ENCODE measurements at regions not wholly inside any gene's neighbourhood (a gene's known extent, or its start where the extent isn't known, plus 50 kb on each side); places are given as distances from the start of the nearest gene placed in this dataset.

DNA sequence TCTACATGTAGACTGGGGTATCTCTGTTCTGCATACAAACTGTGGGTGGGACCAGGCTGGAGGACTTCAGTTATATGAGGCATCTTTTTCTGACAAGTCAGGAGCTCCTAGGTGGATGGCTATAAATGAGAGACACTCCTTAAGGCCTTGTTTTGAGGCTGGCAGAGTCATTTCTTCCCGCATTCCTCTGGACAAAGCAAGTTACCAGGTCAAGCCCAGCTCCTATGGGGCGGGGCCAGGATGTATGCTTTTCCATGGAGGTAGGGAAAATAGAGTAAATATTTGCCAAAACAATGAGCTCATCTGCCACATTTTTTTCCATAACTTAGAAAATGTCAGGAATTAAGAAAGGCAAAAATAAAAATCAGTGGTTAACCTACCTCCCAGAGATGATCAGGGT, 283.4 kb downstream of the GPR37 start:
- H3K27me3 ChIP-seq (ENCODE audit: insufficient read depth, low read length): no peaks in the 10 kb centered on the region
- TF ChIP-seq, protein P1, sequence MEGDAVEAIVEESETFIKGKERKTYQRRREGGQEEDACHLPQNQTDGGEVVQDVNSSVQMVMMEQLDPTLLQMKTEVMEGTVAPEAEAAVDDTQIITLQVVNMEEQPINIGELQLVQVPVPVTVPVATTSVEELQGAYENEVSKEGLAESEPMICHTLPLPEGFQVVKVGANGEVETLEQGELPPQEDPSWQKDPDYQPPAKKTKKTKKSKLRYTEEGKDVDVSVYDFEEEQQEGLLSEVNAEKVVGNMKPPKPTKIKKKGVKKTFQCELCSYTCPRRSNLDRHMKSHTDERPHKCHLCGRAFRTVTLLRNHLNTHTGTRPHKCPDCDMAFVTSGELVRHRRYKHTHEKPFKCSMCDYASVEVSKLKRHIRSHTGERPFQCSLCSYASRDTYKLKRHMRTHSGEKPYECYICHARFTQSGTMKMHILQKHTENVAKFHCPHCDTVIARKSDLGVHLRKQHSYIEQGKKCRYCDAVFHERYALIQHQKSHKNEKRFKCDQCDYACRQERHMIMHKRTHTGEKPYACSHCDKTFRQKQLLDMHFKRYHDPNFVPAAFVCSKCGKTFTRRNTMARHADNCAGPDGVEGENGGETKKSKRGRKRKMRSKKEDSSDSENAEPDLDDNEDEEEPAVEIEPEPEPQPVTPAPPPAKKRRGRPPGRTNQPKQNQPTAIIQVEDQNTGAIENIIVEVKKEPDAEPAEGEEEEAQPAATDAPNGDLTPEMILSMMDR (IDR thresholded peaks at IDR 0.05; ENCODE audit: low read length): no peak
- no peak for TF ChIP-seq EZH2 (IDR thresholded peaks at IDR 0.05; ENCODE audit: borderline replicate concordance, low read length)
- H4K20me1 ChIP-seq (ENCODE audit: insufficient read depth, low read length): no peaks in the 10 kb centered on the region
- no peak overlapping the region for H2AFZ ChIP-seq (ENCODE audit: low read length)
- no peaks in the 10 kb centered on the region for H3F3A ChIP-seq (ENCODE audit: insufficient read depth, low read length)
- no peak overlapping the region for H3K27ac ChIP-seq (ENCODE audit: low read depth, low read length, poor library complexity, severe bottlenecking)
- no peak overlapping the region for H3K9ac ChIP-seq (ENCODE audit: low read length)
- no peaks in the 10 kb centered on the region for H3K4me1 ChIP-seq (ENCODE audit: insufficient read depth, low read length, severe bottlenecking)
- no peaks in the 10 kb centered on the region for H3K9me2 ChIP-seq (ENCODE audit: low read depth, low read length)
- no peaks in the 10 kb centered on the region for H3K79me2 ChIP-seq (ENCODE audit: insufficient read depth, low read length)
- no peaks in the 10 kb centered on the region for H3K36me3 ChIP-seq (ENCODE audit: insufficient read depth, low read length)
- no peak overlapping the region for H3K4me3 ChIP-seq (ENCODE audit: low read depth, low read length, poor library complexity, severe bottlenecking)
- H3K9me3 ChIP-seq (ENCODE audit: low read length): no peaks in the 10 kb centered on the region
- H3K4me2 ChIP-seq (ENCODE audit: low read length): no peak overlapping the region

DNA sequence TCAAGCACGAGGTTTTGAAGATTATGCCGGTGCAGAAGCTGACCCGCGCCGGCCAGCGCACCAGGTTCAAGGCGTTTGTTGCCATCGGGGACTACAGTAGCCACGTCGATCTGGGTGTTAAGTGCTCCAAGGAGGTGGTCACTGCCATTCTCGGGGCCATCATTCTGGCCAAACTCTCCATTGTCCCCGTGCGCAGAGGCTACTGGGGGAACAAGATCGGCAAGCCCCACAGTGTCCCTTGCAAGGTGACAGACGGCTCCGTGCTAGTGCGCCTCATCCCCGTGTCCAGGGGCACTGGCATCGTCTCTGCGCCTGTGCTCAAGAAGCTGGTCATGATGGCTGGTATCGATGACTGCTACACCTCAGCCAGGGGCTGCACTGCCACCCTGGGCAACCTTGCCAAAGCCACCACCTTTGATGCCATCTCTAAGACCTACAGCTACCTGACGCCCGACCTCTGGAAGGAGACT, 284.7 kb downstream of the GPR37 start:
- no peaks in the 10 kb centered on the region for H3F3A ChIP-seq (ENCODE audit: insufficient read depth, low read length)
- TF ChIP-seq, protein P1 (IDR thresholded peaks at IDR 0.05; ENCODE audit: low read length): no peak
- TF ChIP-seq EZH2 (IDR thresholded peaks at IDR 0.05; ENCODE audit: borderline replicate concordance, low read length): no peak
- H3K9ac ChIP-seq (ENCODE audit: low read length): no peak overlapping the region
- no peaks in the 10 kb centered on the region for H3K79me2 ChIP-seq (ENCODE audit: insufficient read depth, low read length)
- no peak overlapping the region for H2AFZ ChIP-seq (ENCODE audit: low read length)
- H3K4me1 ChIP-seq (ENCODE audit: insufficient read depth, low read length, severe bottlenecking): no peaks in the 10 kb centered on the region
- H3K27me3 ChIP-seq (ENCODE audit: insufficient read depth, low read length): no peaks in the 10 kb centered on the region
- no peaks in the 10 kb centered on the region for H3K36me3 ChIP-seq (ENCODE audit: insufficient read depth, low read length)
- H3K27ac ChIP-seq (ENCODE audit: low read depth, low read length, poor library complexity, severe bottlenecking): no peak overlapping the region
- no peaks in the 10 kb centered on the region for H3K9me2 ChIP-seq (ENCODE audit: low read depth, low read length)
- no peak overlapping the region for H3K4me2 ChIP-seq (ENCODE audit: low read length)
- H3K9me3 ChIP-seq (ENCODE audit: low read length): no peaks in the 10 kb centered on the region
- H3K4me3 ChIP-seq (ENCODE audit: low read depth, low read length, poor library complexity, severe bottlenecking): no peak overlapping the region
- no peaks in the 10 kb centered on the region for H4K20me1 ChIP-seq (ENCODE audit: insufficient read depth, low read length)

GRCh38 chr7:124480036-124480820, 285.4 kb downstream of the GPR37 start:
- Histone ChIP-seq H3K79me2 (ENCODE audit: insufficient read depth, low read length) (no peaks in the 10 kb centered on the region), H3K9me3 (ENCODE audit: low read length) (no peaks in the 10 kb centered on the region), H3K4me1 (ENCODE audit: insufficient read depth, low read length, severe bottlenecking) (no peaks in the 10 kb centered on the region), H4K20me1 (ENCODE audit: insufficient read depth, low read length) (no peaks in the 10 kb centered on the region), H3K9ac (ENCODE audit: low read length) (no peak overlapping the region), H2AFZ (ENCODE audit: low read length) (no peak overlapping the region), H3K4me2 (ENCODE audit: low read length) (no peak overlapping the region), H3F3A (ENCODE audit: insufficient read depth, low read length) (no peaks in the 10 kb centered on the region), H3K4me3 (ENCODE audit: low read depth, low read length, poor library complexity, severe bottlenecking) (no peak overlapping the region), H3K9me2 (ENCODE audit: low read depth, low read length) (no peaks in the 10 kb centered on the region), H3K36me3 (ENCODE audit: insufficient read depth, low read length) (no peaks in the 10 kb centered on the region), H3K27ac (ENCODE audit: low read depth, low read length, poor library complexity, severe bottlenecking) (no peak overlapping the region), H3K27me3 (ENCODE audit: insufficient read depth, low read length) (no peaks in the 10 kb centered on the region)
- TF ChIP-seq, protein P1 (IDR thresholded peaks at IDR 0.05; ENCODE audit: low read length): no peak
- no peak for TF ChIP-seq EZH2 (IDR thresholded peaks at IDR 0.05; ENCODE audit: borderline replicate concordance, low read length)

All from OCI-LY1 (cell line).